ENCODE measurements at regions not wholly inside any gene's neighbourhood (a gene's known extent, or its start where the extent isn't known, plus 50 kb on each side); places are given as distances from the start of the nearest gene placed in this dataset.
"Not testable (repeated sequence)": the region's sequence is repeated elsewhere in the genome, so short reads cannot be mapped to it uniquely, and the experiment has no call there.

- DNase-seq (ENCODE audit: low read depth in 2 of 2) = no peak
These were observed 156.3 kb upstream of the MVB12B start for GRCh38 chr9:126170286-126170823.

DNA sequence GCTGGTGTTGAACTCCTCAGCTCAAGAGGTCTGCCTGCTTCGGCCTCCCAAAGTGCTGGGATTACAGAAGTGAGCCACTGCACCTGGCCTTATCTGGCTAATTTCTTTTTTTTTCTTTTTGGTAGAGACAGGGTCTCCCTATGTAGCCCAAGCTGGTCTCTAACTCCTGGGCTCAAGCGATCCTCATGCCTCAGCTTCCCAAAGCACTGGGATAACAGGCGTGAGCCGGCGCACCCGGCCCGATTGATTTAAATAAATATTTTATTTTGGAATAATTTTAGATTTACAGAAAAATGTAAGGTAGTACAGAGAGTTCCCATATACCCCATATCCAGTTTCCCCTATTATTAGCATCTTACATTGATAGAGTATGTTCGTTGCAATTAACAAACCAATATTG, 155.0 kb upstream of the MVB12B start:
- DNase-seq (ENCODE audit: low read depth in 2 of 2) = no peak

- no peak for DNase-seq (ENCODE audit: low read depth in 2 of 2)
These were observed 153.2 kb upstream of the MVB12B start for GRCh38 chr9:126173401-126173800.

GRCh38 chr9:126173929-126174328, 152.7 kb upstream of the MVB12B start:
- no peak for DNase-seq (ENCODE audit: low read depth in 2 of 2)

DNA sequence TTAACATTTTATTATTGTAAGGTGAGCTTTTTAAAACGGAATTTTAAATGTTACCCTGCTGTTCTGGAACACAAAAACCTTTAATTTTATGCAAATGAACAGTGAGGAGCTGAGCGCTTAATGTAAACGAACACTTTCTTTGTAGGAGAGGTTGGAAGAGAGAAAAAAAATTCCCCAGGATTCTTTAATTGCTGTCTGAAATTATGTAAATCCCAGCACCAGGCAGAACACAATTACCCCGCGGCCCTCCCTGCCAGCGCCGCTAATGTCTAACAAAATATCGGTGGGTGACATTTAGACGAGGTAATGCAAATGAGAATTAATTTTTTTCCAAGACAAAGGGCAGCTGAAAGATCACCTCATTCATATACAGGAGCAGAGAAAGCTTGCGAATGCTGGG, 143.4 kb upstream of the MVB12B start:
- DNase-seq (ENCODE audit: low read depth in 2 of 2) = no peak

DNA sequence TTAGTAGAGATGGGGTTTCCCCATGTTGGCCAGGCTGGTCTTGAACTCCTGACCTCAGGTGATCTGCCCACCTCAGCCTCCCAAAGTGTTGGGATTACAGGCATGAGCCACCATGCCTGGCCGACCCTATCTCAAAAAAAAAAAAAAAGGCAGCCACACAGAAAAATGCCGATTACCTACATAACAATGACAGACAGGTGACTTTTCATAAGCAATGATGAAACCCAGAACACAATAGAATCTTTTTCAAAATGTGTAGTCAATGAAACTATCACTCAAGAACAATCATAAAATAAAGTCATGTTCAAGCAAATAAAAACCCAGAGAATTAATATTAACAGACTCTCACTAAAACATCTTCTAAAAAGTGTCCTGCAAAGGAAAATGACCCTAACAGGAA, 135.6 kb upstream of the MVB12B start:
- not testable (repeated sequence) for DNase-seq (ENCODE audit: low read depth in 2 of 2)

DNA sequence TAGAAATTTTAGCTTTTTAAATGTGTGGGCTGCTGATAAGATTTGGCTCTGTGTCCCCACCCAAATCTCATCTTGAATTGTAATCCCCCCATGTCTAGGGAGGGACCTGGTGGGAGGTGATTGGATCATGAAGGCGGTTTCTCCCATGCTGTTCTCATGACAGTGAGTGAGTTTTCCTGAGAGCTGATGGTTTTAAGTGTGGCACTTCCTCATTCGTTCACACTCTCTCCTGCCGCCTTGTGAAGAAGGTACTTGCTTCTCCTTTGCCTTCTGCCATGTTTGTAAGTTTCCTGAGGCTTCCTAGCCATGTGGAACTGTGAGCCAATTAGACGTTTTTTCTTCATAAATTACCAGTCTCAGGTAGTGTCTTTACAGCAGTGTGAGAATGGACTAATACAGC, 127.8 kb upstream of the MVB12B start:
- no peak for DNase-seq (ENCODE audit: low read depth in 2 of 2)

DNA sequence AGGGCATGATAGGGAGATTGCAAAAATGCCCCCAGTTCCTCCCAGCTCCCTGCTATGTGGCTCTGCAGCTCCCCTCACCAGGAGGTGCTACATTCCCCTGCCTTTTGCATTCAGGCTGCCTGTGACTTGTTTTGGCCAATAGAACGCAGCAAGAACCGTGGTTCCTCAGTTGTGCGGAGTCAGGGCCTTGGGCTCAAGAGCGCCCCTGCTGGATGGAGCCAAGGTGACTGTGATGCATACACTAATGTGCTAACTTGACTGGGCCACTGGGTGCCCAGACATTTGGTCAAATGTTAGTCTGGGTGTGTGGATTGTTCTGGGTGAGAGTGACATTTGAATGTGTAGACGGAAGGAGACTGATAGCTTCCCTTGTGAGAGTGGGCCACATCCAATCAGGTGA, 123.3 kb upstream of the MVB12B start:
- DNase-seq (ENCODE audit: low read depth in 2 of 2) = no peak

GRCh38 chr9:126204197-126204596, 122.4 kb upstream of the MVB12B start:
- DNase-seq (ENCODE audit: low read depth in 2 of 2) = no peak

- no peak for DNase-seq (ENCODE audit: low read depth in 2 of 2)
These were observed 121.9 kb upstream of the MVB12B start for GRCh38 chr9:126204708-126205225.

DNA sequence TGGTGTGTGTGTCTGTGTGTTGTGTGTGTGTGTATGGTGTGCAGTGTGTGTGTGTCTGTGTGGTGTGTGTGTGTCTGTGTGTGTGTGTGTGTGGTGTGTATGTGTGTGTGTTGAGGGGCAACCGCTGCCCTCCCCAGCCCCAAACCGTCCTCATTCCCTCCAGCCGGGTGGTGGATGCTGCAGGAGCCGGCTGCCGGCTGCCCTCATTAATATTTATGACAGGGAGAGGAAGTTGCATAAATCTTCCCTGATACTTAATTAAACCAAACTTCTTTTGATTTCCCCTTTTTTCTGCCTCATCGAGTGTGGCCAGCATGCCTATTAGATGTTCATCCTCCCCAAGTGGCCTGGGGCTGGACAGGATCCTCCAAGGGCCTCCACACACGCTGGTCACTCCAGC, 121.4 kb upstream of the MVB12B start:
- no peak for DNase-seq (ENCODE audit: low read depth in 2 of 2)

DNA sequence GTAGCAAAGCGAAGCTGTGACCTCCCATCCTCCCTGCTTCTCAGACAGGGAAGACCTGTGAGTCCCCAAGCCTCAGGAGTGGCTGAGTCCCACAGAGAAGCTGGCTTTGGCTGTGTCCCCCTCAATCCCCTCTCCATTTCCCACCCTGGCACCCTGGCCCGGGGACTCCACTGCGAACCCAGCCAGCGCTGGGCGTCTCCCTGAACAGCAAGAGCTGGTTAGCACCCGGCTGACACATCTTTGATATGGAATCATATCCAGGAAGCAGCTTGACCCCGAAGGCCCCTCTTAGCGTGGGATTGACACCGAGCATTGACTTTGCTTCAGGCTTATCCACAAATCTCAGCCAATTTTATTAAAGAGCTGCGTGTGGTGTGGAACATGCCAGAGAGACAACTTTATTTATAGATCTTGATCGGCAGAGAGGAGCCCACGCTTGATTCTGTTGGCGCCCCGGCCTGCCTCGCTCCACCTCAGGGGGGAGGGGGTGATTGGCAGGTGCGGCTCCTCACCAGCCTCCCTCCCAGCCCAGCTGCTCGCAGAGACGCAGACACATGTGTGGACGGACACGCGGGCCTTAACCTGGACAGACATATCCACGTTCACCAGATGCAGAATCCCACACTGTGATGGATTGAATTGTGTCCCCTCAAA, 120.7 kb upstream of the MVB12B start:
- DNase-seq (ENCODE audit: low read depth in 2 of 2) = no peak

DNA sequence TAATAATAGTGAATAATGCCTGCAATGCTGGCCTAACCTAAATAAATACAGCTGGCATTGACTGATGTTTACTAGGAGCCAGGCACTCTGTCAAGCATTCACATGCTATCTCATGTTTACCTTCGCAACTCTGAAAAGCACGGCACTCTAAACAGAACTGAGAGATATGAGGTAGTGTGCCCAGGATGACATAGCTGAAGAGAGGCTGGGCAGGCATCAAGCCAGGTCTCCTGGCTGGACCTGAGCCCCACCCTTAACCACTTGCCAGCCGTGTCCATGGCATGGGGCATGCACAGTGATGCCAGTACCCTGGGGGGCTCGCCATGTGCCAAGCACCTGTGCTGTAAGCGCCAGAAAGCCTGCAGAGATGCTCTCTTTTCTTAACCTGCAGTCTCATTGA, 119.4 kb upstream of the MVB12B start:
- DNase-seq (ENCODE audit: low read depth in 2 of 2) = no peak

DNA sequence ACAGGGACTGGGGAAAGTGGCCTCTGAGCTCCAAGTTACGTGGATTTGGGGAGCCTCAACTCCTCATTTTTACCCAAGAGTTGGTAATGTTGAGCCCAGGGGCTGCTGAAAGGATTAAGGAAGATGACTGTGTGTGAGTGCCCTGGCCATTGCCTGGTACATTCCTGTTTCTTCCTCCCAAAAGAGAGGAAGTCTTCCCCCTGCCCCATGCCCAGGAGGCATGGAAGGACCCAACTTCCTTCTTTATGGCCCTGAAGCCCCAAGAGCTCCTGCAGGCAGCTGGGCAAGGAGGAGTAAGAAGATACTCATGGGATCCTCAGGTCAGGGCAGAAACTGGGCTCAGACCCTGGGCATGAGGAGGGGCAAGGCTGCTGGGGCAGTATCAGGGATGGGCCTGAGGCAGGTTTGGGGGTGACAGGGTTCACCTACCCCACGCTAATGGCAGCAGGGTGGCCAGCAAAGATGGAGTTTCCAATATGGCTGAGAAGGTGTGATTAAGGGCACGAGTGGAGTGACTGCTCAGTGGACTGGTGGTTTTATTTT, 118.3 kb upstream of the MVB12B start:
- DNase-seq (ENCODE audit: low read depth in 2 of 2) = no peak

DNA sequence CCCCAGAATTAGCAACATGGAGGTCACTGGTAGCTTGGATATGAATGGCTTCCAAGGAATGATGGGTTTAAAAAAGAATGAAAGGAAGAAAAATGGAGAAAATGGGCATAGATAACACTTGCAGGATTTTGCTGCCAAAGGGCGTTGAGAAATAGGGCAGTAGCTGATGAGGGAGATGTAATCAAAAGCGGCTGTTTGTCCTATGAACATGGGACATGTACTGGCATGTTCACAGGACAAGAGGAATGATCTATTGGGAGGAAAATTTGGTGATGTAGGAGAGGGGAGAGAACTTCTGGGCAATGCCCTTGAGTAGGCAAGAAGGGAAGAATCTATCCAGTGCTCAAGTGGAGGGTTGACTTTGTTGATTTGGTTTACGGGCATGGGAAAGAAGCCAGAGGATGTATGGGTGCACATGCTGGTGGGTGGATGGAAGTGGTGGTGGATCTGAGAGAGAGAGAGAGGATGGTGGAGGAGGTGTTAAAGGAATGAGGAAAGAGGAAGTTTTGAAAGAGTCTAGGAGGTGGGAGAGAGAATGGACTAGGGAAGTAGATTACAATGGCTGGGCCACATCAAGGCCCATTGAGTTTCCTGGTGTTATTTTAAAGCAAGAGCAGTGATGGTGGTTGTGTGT, 115.1 kb upstream of the MVB12B start:
- DNase-seq (ENCODE audit: low read depth in 2 of 2) = no peak

DNA sequence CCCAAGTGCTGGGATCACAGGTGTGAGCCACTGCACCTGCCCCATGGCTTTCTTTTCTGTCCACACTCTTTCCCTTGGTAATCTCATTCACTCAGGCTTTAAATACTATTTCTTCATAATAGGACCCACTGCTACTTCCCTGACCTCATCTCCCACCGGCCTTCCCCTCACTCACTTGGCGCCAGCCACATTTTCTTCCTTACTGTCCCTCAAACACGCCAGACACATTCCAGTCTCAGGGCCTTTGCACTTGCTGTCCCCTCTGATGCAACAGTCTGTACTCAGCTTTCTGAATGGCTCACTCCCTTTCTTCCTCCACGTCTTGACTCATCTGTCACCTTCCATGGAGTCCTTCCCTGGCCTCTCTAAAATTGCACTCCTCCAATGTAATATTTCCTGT, 111.1 kb upstream of the MVB12B start:
- DNase-seq (ENCODE audit: low read depth in 2 of 2) = no peak

DNA sequence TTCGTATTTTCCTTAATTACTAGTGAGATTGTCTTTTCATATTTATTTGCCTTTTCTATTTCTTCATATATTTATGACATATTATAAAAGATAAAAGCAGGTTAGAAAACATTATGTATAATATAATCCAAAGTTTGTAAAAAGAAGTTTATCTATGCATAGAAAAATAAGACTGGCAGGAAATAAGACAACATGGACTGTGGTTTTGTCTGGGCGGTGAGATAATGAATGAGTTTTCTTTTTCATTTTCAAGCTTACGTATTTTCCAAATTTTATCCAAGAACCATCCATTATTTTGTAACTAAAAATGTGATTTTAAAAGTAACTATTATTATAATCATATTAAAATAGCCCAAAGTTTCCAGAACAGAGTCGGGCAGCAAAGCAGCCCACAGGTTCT, 109.8 kb upstream of the MVB12B start:
- no peak for DNase-seq (ENCODE audit: low read depth in 2 of 2)

GRCh38 chr9:126217250-126217653, 109.4 kb upstream of the MVB12B start:
- DNase-seq (ENCODE audit: low read depth in 2 of 2) = no peak

DNA sequence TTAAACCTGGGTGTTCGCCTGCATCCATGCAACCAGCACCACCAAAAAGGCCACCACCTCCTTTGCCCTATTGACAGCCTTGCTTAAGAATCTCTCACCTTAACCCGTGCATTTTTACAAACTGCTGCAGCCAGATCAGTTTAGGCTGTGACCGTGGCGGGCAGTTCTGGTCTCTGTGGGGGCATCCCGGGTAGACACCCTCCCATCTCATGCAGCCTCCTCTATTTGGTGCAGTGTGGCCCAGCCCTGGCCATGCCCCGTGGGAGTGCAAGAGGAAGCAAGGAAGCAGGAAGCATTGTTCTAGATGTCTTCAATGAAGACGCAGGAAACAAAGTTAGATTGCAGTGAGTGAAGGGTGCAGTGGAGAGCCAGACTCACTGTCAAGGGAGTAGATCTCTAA, 108.8 kb upstream of the MVB12B start:
- DNase-seq (ENCODE audit: low read depth in 2 of 2) = no peak

GRCh38 chr9:126218359-126219125, 108.1 kb upstream of the MVB12B start:
- no peak for DNase-seq (ENCODE audit: low read depth in 2 of 2)

DNA sequence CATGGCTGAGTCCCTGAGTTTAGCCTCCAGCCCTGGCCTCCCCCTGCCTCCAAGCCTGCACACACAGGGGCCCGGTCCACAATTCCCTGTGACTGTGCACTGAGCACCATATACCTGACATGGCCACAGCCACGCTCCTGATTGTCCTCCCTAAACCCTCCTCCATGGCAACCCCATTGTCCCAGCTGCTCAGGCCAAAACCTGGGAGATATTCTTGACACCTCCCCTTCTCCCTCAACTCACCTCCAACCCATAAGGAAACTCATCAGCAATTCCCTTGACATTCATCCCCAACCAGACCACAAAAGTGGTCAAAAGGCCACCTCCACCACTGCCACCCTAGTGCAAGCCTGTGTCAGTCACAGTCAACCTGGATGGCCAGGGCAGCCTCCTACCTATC, 107.5 kb upstream of the MVB12B start:
- DNase-seq (ENCODE audit: low read depth in 2 of 2) = no peak

DNA sequence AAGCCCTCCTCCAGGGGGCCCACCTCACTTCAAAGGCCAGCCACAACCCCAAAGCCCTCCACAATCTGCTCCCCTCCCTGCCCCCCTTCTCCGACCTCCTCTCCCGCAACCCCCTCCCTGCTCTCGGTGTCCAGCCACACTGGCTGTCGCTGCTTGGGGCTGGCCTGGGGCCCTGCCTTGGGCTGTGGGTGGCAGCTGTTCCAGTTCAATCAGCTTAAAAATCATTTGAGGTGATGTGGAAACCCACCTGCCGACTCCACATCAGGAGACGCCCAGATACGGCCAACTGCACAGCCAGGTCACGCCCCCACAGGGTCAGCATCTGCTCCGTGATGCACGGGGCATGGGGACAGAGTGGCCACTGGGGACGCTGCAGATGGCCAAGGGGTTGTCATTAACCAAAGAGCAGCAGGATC, 107.0 kb upstream of the MVB12B start:
- DNase-seq (ENCODE audit: low read depth in 2 of 2) = no peak
